H9 (cell line): ENCODE measurements at regions not wholly inside any gene's neighbourhood (a gene's known extent, or its start where the extent isn't known, plus 50 kb on each side); places are given as distances from the start of the nearest gene placed in this dataset.

Experiments used
- DNase-seq: peaks from one replicate; pipeline ENCODE4 v3.0.0-alpha.2; 2017
- H2AFZ ChIP-seq: one replicate; pipeline ENCODE4 v1.6.1; 2013; ENCODE audit warnings: mild to moderate bottlenecking, low read length, control low read depth, moderate library complexity
- H2AK5ac ChIP-seq: 2 replicates; pipeline ENCODE4 v1.6.1; 2013; ENCODE audit warnings: low read length, control low read depth, mixed read lengths; ENCODE audit not compliant: insufficient read length
- H2BK120ac ChIP-seq: one replicate; pipeline ENCODE4 v1.6.1; 2013; ENCODE audit warnings: low read depth, mild to moderate bottlenecking, low read length, control low read depth, inconsistent platforms; ENCODE audit not compliant: poor library complexity, severe bottlenecking
- H2BK12ac ChIP-seq: 2 replicates; pipeline ENCODE4 v1.6.1; 2013; ENCODE audit warnings: low read length, control low read depth, mixed read lengths, low read depth; ENCODE audit not compliant: insufficient read length
- H2BK15ac ChIP-seq: 2 replicates; pipeline ENCODE4 v1.6.1; 2013; ENCODE audit warnings: low read depth, low read length, control low read depth
- H2BK20ac ChIP-seq: one replicate; pipeline ENCODE4 v1.6.1; 2013; ENCODE audit warnings: low read depth, mild to moderate bottlenecking, low read length, control low read depth, inconsistent platforms; ENCODE audit not compliant: poor library complexity, severe bottlenecking
- H2BK5ac ChIP-seq: 2 replicates; pipeline ENCODE4 v1.6.1; 2013; ENCODE audit warnings: low read length, control low read depth, mixed read lengths; ENCODE audit not compliant: insufficient read length
- H3K14ac ChIP-seq: 2 replicates; pipeline ENCODE4 v1.6.1; 2013; ENCODE audit warnings: low read length, control low read depth; ENCODE audit not compliant: insufficient read depth
- H3K18ac ChIP-seq: 2 replicates; pipeline ENCODE4 v1.6.1; 2013; ENCODE audit warnings: low read depth, mild to moderate bottlenecking, mixed read lengths, low read length, control low read depth; ENCODE audit not compliant: insufficient read length
- H3K23ac ChIP-seq: 2 replicates; pipeline ENCODE4 v1.6.1; 2013; ENCODE audit warnings: low read length, control low read depth, mixed read lengths, low read depth; ENCODE audit not compliant: insufficient read length
- H3K23me2 ChIP-seq: 2 replicates; pipeline ENCODE4 v1.6.1; 2013; ENCODE audit warnings: low read depth, mild to moderate bottlenecking, mixed read lengths, low read length, control low read depth; ENCODE audit not compliant: insufficient read length, poor library complexity, severe bottlenecking
- H3K27ac ChIP-seq: 2 replicates; pipeline ENCODE4 v1.5.1; 2013; ENCODE audit warnings: low read length, control low read depth, mixed read lengths, low read depth; ENCODE audit not compliant: insufficient read length
- H3K27me3 ChIP-seq: 2 replicates; pipeline ENCODE4 v1.6.1; 2013; ENCODE audit warnings: low read length, control low read depth, inconsistent platforms; ENCODE audit not compliant: insufficient read depth
- H3K4ac ChIP-seq: 2 replicates; pipeline ENCODE4 v1.6.1; 2013; ENCODE audit warnings: low read depth, mild to moderate bottlenecking, control low read depth, inconsistent platforms, low read length, moderate library complexity
- H3K4me1 ChIP-seq: 2 replicates; pipeline ENCODE4 v1.6.1; 2013; ENCODE audit warnings: low read length, control low read depth, inconsistent platforms; ENCODE audit not compliant: insufficient read depth
- H3K4me2 ChIP-seq: 2 replicates; pipeline ENCODE4 v1.6.1; 2013; ENCODE audit warnings: low read length, control low read depth, mixed read lengths; ENCODE audit not compliant: insufficient read length, insufficient read depth
- H3K56ac ChIP-seq: 2 replicates; pipeline ENCODE4 v1.6.1; 2013; ENCODE audit warnings: low read depth, mild to moderate bottlenecking, mixed read lengths, low read length, control low read depth; ENCODE audit not compliant: insufficient read length
- H3K79me1 ChIP-seq: 2 replicates; pipeline ENCODE4 v1.6.1; 2013; ENCODE audit warnings: low read depth, mild to moderate bottlenecking, moderate library complexity, low read length, control low read depth, inconsistent platforms; ENCODE audit not compliant: insufficient read depth, poor library complexity, severe bottlenecking
- H3K79me2 ChIP-seq: 2 replicates; pipeline ENCODE4 v1.6.1; 2013; ENCODE audit warnings: low read length, control low read depth, inconsistent platforms; ENCODE audit not compliant: insufficient read depth
- H3K9ac ChIP-seq: 2 replicates; pipeline ENCODE4 v1.6.1; 2013; ENCODE audit warnings: low read length, control low read depth, mixed read lengths; ENCODE audit not compliant: insufficient read length; ENCODE audit errors: extremely low read depth
- H3K9me3 ChIP-seq: one replicate; pipeline ENCODE4 v1.6.1; 2013; ENCODE audit warnings: low read depth, low read length, inconsistent platforms; ENCODE audit not compliant: control insufficient read depth
- H3T11ph ChIP-seq: one replicate; pipeline ENCODE4 v1.6.1; 2013; ENCODE audit warnings: mild to moderate bottlenecking, low read length, control low read depth, inconsistent platforms
- H4K20me1 ChIP-seq: one replicate; pipeline ENCODE4 v1.6.1; 2013; ENCODE audit not compliant: control insufficient read depth, insufficient read length, insufficient read depth
- H4K5ac ChIP-seq: 2 replicates; pipeline ENCODE4 v1.6.1; 2013; ENCODE audit warnings: low read depth, mild to moderate bottlenecking, mixed read lengths, low read length, control low read depth; ENCODE audit not compliant: insufficient read length
- H4K8ac ChIP-seq: replicated peaks from 2 replicates; pipeline ENCODE4 v1.6.1; 2013; ENCODE audit warnings: low read length, control low read depth, mixed read lengths, low read depth; ENCODE audit not compliant: insufficient read length
- H4K91ac ChIP-seq: 2 replicates; pipeline ENCODE4 v1.6.1; 2013; ENCODE audit warnings: low read depth, mild to moderate bottlenecking, moderate library complexity, mixed read lengths, low read length, control low read depth; ENCODE audit not compliant: insufficient read length
- H3K27ac Mint-ChIP-seq, 3 experiments: 2 replicates in 2 of 3; 3 replicates in 1 of 3; pipeline ENCODE4 v1.8.0; 2020 to 2021; ENCODE audit warnings: mixed read lengths in 3 of 3, mild to moderate bottlenecking in 1 of 3, moderate library complexity in 1 of 3
- H3K27me3 Mint-ChIP-seq: 2 replicates; pipeline ENCODE4 v1.8.0; 2021; ENCODE audit warnings: low read depth, mild to moderate bottlenecking, moderate library complexity, mixed read lengths
- H3K36me3 Mint-ChIP-seq, 3 experiments: 2 replicates in 2 of 3; 3 replicates in 1 of 3; pipeline ENCODE4 v1.8.0; 2020 to 2021; ENCODE audit warnings: low read depth in 3 of 3, mixed read lengths in 3 of 3; ENCODE audit not compliant: insufficient read depth in 1 of 3
- H3K4me1 Mint-ChIP-seq, 2 experiments: 2 replicates each; pipeline ENCODE4 v1.8.0; 2020; ENCODE audit warnings: mixed read lengths in 2 of 2
- H3K4me3 Mint-ChIP-seq, 2 experiments: 2 replicates in 1 of 2; 3 replicates in 1 of 2; pipeline ENCODE4 v1.8.0; 2020 to 2021; ENCODE audit warnings: mild to moderate bottlenecking in 2 of 2, mixed read lengths in 2 of 2, moderate library complexity in 1 of 2
- H3K9me3 Mint-ChIP-seq, 2 experiments: 2 replicates in 1 of 2; 3 replicates in 1 of 2; pipeline ENCODE4 v1.8.0; 2020; ENCODE audit warnings: mild to moderate bottlenecking in 2 of 2, mixed read lengths in 2 of 2, moderate library complexity in 1 of 2
- CTCF ChIP-seq: fragments of 200-600 bp; sonication (generic); conservative IDR thresholded peaks from 3 replicates; pipeline ENCODE4 v1.8.0; 2021; ENCODE audit warnings: antibody characterized with exemption, mild to moderate bottlenecking
- WGBS: extraction: QIAGEN DNeasy Blood & Tissue Kit; methylation state at CpG from one replicate; pipeline ENCODE4 v1.1.7; 2013; ENCODE audit warnings: missing lambda C conversion rate, low lambda C conversion rate, mixed read lengths; ENCODE audit not compliant: insufficient read length; ENCODE audit errors: extremely low coverage; 5-methylcytosine and 5-hydroxymethylcytosine counted together

- Histone ChIP-seq H3K27ac (no peak overlapping the region), H2BK5ac (no peak overlapping the region), H3K18ac (no peak overlapping the region), H3T11ph (no peak overlapping the region), H2BK120ac (no peak overlapping the region), H4K5ac (no peak overlapping the region), H2BK20ac (no peak overlapping the region), H3K23ac (no peak overlapping the region), H2BK15ac (no peak overlapping the region), H4K91ac (no peak overlapping the region), H3K9me3 (no peaks in the 10 kb centered on the region), H4K8ac (no peak overlapping the region), H3K4ac (no peak overlapping the region), H4K20me1 (no peaks in the 10 kb centered on the region), H3K79me1 (no peaks in the 10 kb centered on the region), H3K23me2 (no peaks in the 10 kb centered on the region), H3K56ac (no peak overlapping the region), H2AFZ (no peak overlapping the region), H3K27me3 (no peaks in the 10 kb centered on the region), H3K9ac (no peak overlapping the region), H3K79me2 (no peaks in the 10 kb centered on the region), H2BK12ac (no peak overlapping the region), H2AK5ac (no peak overlapping the region), H3K4me1 (peaks cover 3% of the 10 kb centered on the region; the same call in 1 of the 2 replicates), H3K14ac (no peak overlapping the region), H3K4me2 (no peak overlapping the region)
- Mint-ChIP-seq H3K36me3 (no peaks in the 10 kb centered on the region), H3K27me3 (peaks cover 16% of the 10 kb centered on the region), H3K9me3 (no peaks in the 10 kb centered on the region), H3K4me3 (no peak overlapping the region), H3K27ac (no peak overlapping the region), H3K4me1 (peaks cover 14 to 22% of the 10 kb centered on the region in 2 experiments)
- DNase-seq: peak; percentile 10
- no peak for TF ChIP-seq CTCF
- no CpG with 5 or more reads among the region's 12 CpGs for WGBS
These were observed 51.1 kb upstream of the THY1 start for GRCh38 chr11:119473901-119474681.
